HAP-1 (cell line): ENCODE measurements at regions not wholly inside any gene's neighbourhood (a gene's known extent, or its start where the extent isn't known, plus 50 kb on each side); places are given as distances from the start of the nearest gene placed in this dataset.
A peak's percentile ranks its signal among the peaks of the same experiment; 100 is the strongest.

Source experiments
- DNase-seq, 2 experiments: peaks; one replicate each; pipeline ENCODE4 v3.0.0-alpha.2; 2016 to 2020; ENCODE audit warnings: low spot score in 2 of 2
- H3K27me3 ChIP-seq: fragments of 250-450 bp; sonication (Bioruptor Pico); 2 replicates; pipeline ENCODE4 v1.5.1; 2020; ENCODE audit warnings: low read depth, mild to moderate bottlenecking, moderate library complexity
- H3K36me3 ChIP-seq: fragments of 250-450 bp; sonication (Bioruptor Pico); replicated peaks from 2 replicates; pipeline ENCODE4 v1.5.1; 2020; ENCODE audit warnings: mild to moderate bottlenecking
- H3K4me1 ChIP-seq: fragments of 250-450 bp; sonication (Bioruptor Pico); 2 replicates; pipeline ENCODE4 v1.5.1; 2020; ENCODE audit warnings: mild to moderate bottlenecking
- H3K4me3 ChIP-seq: fragments of 250-450 bp; sonication (Bioruptor Pico); 2 replicates; pipeline ENCODE4 v1.5.1; 2020; ENCODE audit warnings: mild to moderate bottlenecking, moderate library complexity
- H3K9me3 ChIP-seq: fragments of 250-450 bp; sonication (Bioruptor Pico); 2 replicates; pipeline ENCODE4 v1.5.1; 2020; ENCODE audit warnings: mild to moderate bottlenecking, moderate library complexity
- in situ Hi-C: fragments of 300-500 bp; cut with MboI; formaldehyde crosslinking; loops from 3 replicates; pipeline ENCODE4 v1.14.3; 2020; ENCODE audit warnings: low sequenced_read_pairs, inconsistent platforms, mixed read lengths

- DNase-seq, result no peak
- Histone ChIP-seq H3K27me3 (no peaks in the 10 kb centered on the region), H3K36me3 (no peaks in the 10 kb centered on the region), H3K9me3 (no peaks in the 10 kb centered on the region), H3K4me3 (no peak overlapping the region), H3K4me1 (no peaks in the 10 kb centered on the region)
- in situ Hi-C loops, result no loop called here
Observed at GRCh38 chr10:33533612-33534011, 199.1 kb upstream of the NRP1 start.

GRCh38 chr10:33532901-33533300, 198.4 kb upstream of the NRP1 start:
- Histone ChIP-seq H3K36me3 (no peaks in the 10 kb centered on the region), H3K9me3 (no peaks in the 10 kb centered on the region), H3K4me1 (no peaks in the 10 kb centered on the region), H3K4me3 (no peak overlapping the region), H3K27me3 (no peaks in the 10 kb centered on the region)
- in situ Hi-C loops, result no loop called here
- DNase-seq, result no peak

GRCh38 chr10:33529234-33529633, 194.8 kb upstream of the NRP1 start:
- H3K4me3 ChIP-seq, result no peak overlapping the region
- no peaks in the 10 kb centered on the region for H3K4me1 ChIP-seq
- DNase-seq, result no peak
- H3K36me3 ChIP-seq, result no peaks in the 10 kb centered on the region
- no peaks in the 10 kb centered on the region for H3K9me3 ChIP-seq
- in situ Hi-C loops, result no loop called here
- no peaks in the 10 kb centered on the region for H3K27me3 ChIP-seq

- no peaks in the 10 kb centered on the region for H3K4me1 ChIP-seq
- H3K4me3 ChIP-seq, result no peak overlapping the region
- DNase-seq, result no peak
- H3K36me3 ChIP-seq, result no peaks in the 10 kb centered on the region
- H3K27me3 ChIP-seq, result no peaks in the 10 kb centered on the region
- H3K9me3 ChIP-seq, result no peaks in the 10 kb centered on the region
- in situ Hi-C loops, result no loop called here
Observed at GRCh38 chr10:33524966-33525365, 190.5 kb upstream of the NRP1 start.

GRCh38 chr10:33524041-33524440, 189.6 kb upstream of the NRP1 start:
- in situ Hi-C loops, result no loop called here
- no peaks in the 10 kb centered on the region for H3K9me3 ChIP-seq
- no peaks in the 10 kb centered on the region for H3K27me3 ChIP-seq
- no peak overlapping the region for H3K4me3 ChIP-seq
- H3K36me3 ChIP-seq, result no peaks in the 10 kb centered on the region
- no peak for DNase-seq
- H3K4me1 ChIP-seq, result peaks cover 8% of the 10 kb centered on the region

GRCh38 chr10:33523236-33523792, 188.8 kb upstream of the NRP1 start:
- Histone ChIP-seq H3K36me3 (no peaks in the 10 kb centered on the region), H3K4me1 (peaks cover 8% of the 10 kb centered on the region), H3K9me3 (no peaks in the 10 kb centered on the region), H3K4me3 (no peak overlapping the region), H3K27me3 (no peaks in the 10 kb centered on the region)
- in situ Hi-C loops, result no loop called here
- DNase-seq, result no peak

GRCh38 chr10:33521904-33522303, 187.4 kb upstream of the NRP1 start:
- Histone ChIP-seq H3K9me3 (no peaks in the 10 kb centered on the region), H3K4me3 (no peak overlapping the region), H3K4me1 (peaks cover 8% of the 10 kb centered on the region), H3K27me3 (no peaks in the 10 kb centered on the region), H3K36me3 (no peaks in the 10 kb centered on the region)
- no peak for DNase-seq
- in situ Hi-C loops, result no loop called here

GRCh38 chr10:33521062-33521461, 186.6 kb upstream of the NRP1 start:
- Histone ChIP-seq H3K4me1 (peaks cover 8% of the 10 kb centered on the region), H3K36me3 (no peaks in the 10 kb centered on the region), H3K27me3 (no peaks in the 10 kb centered on the region), H3K9me3 (no peaks in the 10 kb centered on the region), H3K4me3 (no peak overlapping the region)
- DNase-seq, result no peak
- in situ Hi-C loops, result no loop called here

GRCh38 chr10:33520223-33520622, 185.8 kb upstream of the NRP1 start:
- Histone ChIP-seq H3K4me1 (peaks cover 8% of the 10 kb centered on the region), H3K9me3 (no peaks in the 10 kb centered on the region), H3K27me3 (no peaks in the 10 kb centered on the region), H3K4me3 (no peak overlapping the region), H3K36me3 (no peaks in the 10 kb centered on the region)
- in situ Hi-C loops, result no loop called here
- DNase-seq, result no peak

GRCh38 chr10:33519130-33519860, 184.8 kb upstream of the NRP1 start:
- peaks cover 8% of the 10 kb centered on the region for H3K4me1 ChIP-seq
- H3K27me3 ChIP-seq, result no peaks in the 10 kb centered on the region
- no peaks in the 10 kb centered on the region for H3K36me3 ChIP-seq
- H3K9me3 ChIP-seq, result no peaks in the 10 kb centered on the region
- no peak overlapping the region for H3K4me3 ChIP-seq
- in situ Hi-C loops, result no loop called here
- DNase-seq, result no peak

GRCh38 chr10:33510206-33510605, 175.7 kb upstream of the NRP1 start:
- no peaks in the 10 kb centered on the region for H3K9me3 ChIP-seq
- peaks cover 17% of the 10 kb centered on the region for H3K4me1 ChIP-seq
- no peak for DNase-seq
- no peak overlapping the region for H3K4me3 ChIP-seq
- H3K36me3 ChIP-seq, result no peaks in the 10 kb centered on the region
- no peaks in the 10 kb centered on the region for H3K27me3 ChIP-seq
- in situ Hi-C loops, result no loop called here

GRCh38 chr10:33509231-33509831, 174.9 kb upstream of the NRP1 start:
- Histone ChIP-seq H3K9me3 (no peaks in the 10 kb centered on the region), H3K36me3 (no peaks in the 10 kb centered on the region), H3K4me1 (peaks cover 17% of the 10 kb centered on the region), H3K4me3 (no peak overlapping the region), H3K27me3 (no peaks in the 10 kb centered on the region)
- in situ Hi-C loops, result no loop called here
- DNase-seq, result peak; percentile 63 to 78

- H3K9me3 ChIP-seq, result no peaks in the 10 kb centered on the region
- peaks cover 17% of the 10 kb centered on the region for H3K4me1 ChIP-seq
- in situ Hi-C loops, result no loop called here
- no peaks in the 10 kb centered on the region for H3K36me3 ChIP-seq
- no peak for DNase-seq
- no peaks in the 10 kb centered on the region for H3K27me3 ChIP-seq
- no peak overlapping the region for H3K4me3 ChIP-seq
Observed at GRCh38 chr10:33507662-33508425, 173.4 kb upstream of the NRP1 start.
